ENCODE measurements at regions not wholly inside any gene's neighbourhood (a gene's known extent, or its start where the extent isn't known, plus 50 kb on each side); places are given as distances from the start of the nearest gene placed in this dataset.

DNA sequence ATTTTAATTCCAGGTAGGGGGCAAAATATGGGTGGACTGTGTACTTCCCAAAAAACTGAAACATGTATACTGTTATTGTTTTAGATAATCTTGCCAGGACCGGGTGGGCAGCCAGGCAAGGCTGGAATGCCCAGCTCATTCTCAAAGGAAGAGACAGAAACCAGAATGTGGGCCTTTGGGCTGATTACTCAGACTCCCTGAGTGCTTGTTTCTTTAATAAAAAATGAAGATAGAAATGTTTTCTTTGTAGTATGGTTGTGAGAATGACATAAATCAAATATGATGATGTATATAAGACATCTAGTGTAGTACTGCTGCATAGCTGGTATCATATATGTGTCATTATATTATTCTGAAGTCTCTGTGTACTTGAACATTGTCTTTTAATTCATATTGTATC lies 231.6 kb upstream of the NT5C1B start:
- Histone ChIP-seq H3K27ac (ENCODE audit: extremely low read depth, low read depth, low read length) (no peak overlapping the region), H3K4me3 (ENCODE audit: low read depth, low read length) (no peak overlapping the region), H3K4me1 (ENCODE audit: control insufficient read depth, insufficient read depth, low read length) (no peaks in the 10 kb centered on the region), H3K9me3 (ENCODE audit: control insufficient read depth, insufficient read depth, low read depth, low read length) (no peaks in the 10 kb centered on the region), H3K36me3 (ENCODE audit: control insufficient read depth in 2 of 2, insufficient read depth in 1 of 2, low read length in 2 of 2) (no peaks in the 10 kb centered on the region)
- POLR2A ChIA-PET: no interaction called here
- TF ChIP-seq ZNF146 (tag by site-specific recombination; IDR thresholded peaks at IDR 0.05): no peak
- TF ChIP-seq, protein P1, sequence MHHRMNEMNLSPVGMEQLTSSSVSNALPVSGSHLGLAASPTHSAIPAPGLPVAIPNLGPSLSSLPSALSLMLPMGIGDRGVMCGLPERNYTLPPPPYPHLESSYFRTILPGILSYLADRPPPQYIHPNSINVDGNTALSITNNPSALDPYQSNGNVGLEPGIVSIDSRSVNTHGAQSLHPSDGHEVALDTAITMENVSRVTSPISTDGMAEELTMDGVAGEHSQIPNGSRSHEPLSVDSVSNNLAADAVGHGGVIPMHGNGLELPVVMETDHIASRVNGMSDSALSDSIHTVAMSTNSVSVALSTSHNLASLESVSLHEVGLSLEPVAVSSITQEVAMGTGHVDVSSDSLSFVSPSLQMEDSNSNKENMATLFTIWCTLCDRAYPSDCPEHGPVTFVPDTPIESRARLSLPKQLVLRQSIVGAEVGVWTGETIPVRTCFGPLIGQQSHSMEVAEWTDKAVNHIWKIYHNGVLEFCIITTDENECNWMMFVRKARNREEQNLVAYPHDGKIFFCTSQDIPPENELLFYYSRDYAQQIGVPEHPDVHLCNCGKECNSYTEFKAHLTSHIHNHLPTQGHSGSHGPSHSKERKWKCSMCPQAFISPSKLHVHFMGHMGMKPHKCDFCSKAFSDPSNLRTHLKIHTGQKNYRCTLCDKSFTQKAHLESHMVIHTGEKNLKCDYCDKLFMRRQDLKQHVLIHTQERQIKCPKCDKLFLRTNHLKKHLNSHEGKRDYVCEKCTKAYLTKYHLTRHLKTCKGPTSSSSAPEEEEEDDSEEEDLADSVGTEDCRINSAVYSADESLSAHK (tag by site-specific recombination; IDR thresholded peaks at IDR 0.05): no peak
- TF ChIP-seq ZNF548 (tag by site-specific recombination; IDR thresholded peaks at IDR 0.05): no peak
- TF ChIP-seq ZNF16 (tag by site-specific recombination; IDR thresholded peaks at IDR 0.05; ENCODE audit: low read depth): no peak
- TF ChIP-seq, protein P2, sequence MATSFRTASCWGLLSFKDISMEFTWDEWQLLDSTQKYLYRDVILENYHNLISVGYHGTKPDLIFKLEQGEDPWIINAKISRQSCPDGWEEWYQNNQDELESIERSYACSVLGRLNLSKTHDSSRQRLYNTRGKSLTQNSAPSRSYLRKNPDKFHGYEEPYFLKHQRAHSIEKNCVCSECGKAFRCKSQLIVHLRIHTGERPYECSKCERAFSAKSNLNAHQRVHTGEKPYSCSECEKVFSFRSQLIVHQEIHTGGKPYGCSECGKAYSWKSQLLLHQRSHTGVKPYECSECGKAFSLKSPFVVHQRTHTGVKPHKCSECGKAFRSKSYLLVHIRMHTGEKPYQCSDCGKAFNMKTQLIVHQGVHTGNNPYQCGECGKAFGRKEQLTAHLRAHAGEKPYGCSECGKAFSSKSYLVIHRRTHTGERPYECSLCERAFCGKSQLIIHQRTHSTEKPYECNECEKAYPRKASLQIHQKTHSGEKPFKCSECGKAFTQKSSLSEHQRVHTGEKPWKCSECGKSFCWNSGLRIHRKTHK (tag by site-specific recombination; IDR thresholded peaks at IDR 0.05): no peak
- TF ChIP-seq KLF8 (tag by site-specific recombination; IDR thresholded peaks at IDR 0.05): no peak
- no peak for TF ChIP-seq ZNF521 (tag by site-specific recombination; IDR thresholded peaks at IDR 0.05)
- TF ChIP-seq ZNF785 (tag by site-specific recombination; IDR thresholded peaks at IDR 0.05): no peak
- TF ChIP-seq ZNF202 (tag by site-specific recombination; IDR thresholded peaks at IDR 0.05; ENCODE audit: borderline replicate concordance): no peak
- no peak for TF ChIP-seq MEIS1 (CRISPR knock-in tag; IDR thresholded peaks at IDR 0.05; ENCODE audit: borderline replicate concordance)
- TF ChIP-seq, protein P3, sequence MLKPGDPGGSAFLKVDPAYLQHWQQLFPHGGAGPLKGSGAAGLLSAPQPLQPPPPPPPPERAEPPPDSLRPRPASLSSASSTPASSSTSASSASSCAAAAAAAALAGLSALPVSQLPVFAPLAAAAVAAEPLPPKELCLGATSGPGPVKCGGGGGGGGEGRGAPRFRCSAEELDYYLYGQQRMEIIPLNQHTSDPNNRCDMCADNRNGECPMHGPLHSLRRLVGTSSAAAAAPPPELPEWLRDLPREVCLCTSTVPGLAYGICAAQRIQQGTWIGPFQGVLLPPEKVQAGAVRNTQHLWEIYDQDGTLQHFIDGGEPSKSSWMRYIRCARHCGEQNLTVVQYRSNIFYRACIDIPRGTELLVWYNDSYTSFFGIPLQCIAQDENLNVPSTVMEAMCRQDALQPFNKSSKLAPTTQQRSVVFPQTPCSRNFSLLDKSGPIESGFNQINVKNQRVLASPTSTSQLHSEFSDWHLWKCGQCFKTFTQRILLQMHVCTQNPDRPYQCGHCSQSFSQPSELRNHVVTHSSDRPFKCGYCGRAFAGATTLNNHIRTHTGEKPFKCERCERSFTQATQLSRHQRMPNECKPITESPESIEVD (tag by site-specific recombination; IDR thresholded peaks at IDR 0.05): no peak
- TF ChIP-seq ZNF473 (tag by site-specific recombination; IDR thresholded peaks at IDR 0.05): no peak
- TF ChIP-seq, protein P4, sequence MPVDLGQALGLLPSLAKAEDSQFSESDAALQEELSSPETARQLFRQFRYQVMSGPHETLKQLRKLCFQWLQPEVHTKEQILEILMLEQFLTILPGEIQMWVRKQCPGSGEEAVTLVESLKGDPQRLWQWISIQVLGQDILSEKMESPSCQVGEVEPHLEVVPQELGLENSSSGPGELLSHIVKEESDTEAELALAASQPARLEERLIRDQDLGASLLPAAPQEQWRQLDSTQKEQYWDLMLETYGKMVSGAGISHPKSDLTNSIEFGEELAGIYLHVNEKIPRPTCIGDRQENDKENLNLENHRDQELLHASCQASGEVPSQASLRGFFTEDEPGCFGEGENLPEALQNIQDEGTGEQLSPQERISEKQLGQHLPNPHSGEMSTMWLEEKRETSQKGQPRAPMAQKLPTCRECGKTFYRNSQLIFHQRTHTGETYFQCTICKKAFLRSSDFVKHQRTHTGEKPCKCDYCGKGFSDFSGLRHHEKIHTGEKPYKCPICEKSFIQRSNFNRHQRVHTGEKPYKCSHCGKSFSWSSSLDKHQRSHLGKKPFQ (tag by site-specific recombination; IDR thresholded peaks at IDR 0.05): no peak
- no peak for TF ChIP-seq ZXDB (tag by site-specific recombination; IDR thresholded peaks at IDR 0.05)
- no peak for TF ChIP-seq ZNF776 (tag by site-specific recombination; IDR thresholded peaks at IDR 0.05; ENCODE audit: borderline replicate concordance)
- CTCF ChIA-PET: no interaction called here

DNA sequence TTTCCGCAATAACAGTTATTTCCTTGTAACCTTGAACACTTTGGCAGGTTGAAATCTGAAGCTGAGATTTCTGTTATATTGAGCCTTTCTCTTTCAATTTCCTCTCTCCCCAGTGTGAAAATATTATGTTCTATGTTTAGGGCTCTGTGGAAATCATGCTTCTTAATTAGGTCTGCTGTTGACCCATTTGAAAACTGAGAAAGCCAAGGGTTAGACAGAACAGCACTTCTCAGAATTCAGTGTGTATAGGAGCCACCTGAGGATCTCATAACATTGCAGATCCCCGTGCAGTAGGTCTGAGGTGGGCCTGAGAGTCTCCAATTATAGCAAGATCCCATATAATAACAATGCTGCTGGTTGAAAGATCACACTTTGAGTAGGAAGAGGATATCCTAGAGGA lies 230.2 kb upstream of the NT5C1B start:
- Histone ChIP-seq H3K4me3 (ENCODE audit: low read depth, low read length) (no peak overlapping the region), H3K9me3 (ENCODE audit: control insufficient read depth, insufficient read depth, low read depth, low read length) (no peaks in the 10 kb centered on the region), H3K4me1 (ENCODE audit: control insufficient read depth, insufficient read depth, low read length) (no peaks in the 10 kb centered on the region), H3K27ac (ENCODE audit: extremely low read depth, low read depth, low read length) (no peak overlapping the region), H3K36me3 (ENCODE audit: control insufficient read depth in 2 of 2, insufficient read depth in 1 of 2, low read length in 2 of 2) (no peaks in the 10 kb centered on the region)
- ChIA-PET CTCF (interaction anchor here (0.6 kb wide), 1 partner anchor 635 kb away, joined by 6 read pairs; no protein-coding TSS in a partner anchor), POLR2A (no interaction called here)
- TF ChIP-seq, protein P5, sequence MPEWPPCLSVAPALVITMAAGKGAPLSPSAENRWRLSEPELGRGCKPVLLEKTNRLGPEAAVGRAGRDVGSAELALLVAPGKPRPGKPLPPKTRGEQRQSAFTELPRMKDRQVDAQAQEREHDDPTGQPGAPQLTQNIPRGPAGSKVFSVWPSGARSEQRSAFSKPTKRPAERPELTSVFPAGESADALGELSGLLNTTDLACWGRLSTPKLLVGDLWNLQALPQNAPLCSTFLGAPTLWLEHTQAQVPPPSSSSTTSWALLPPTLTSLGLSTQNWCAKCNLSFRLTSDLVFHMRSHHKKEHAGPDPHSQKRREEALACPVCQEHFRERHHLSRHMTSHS (tag by site-specific recombination; IDR thresholded peaks at IDR 0.05): no peak
- no peak for TF ChIP-seq HOXC10 (CRISPR knock-in tag; IDR thresholded peaks at IDR 0.05)
- TF ChIP-seq ZNF404 (tag by site-specific recombination; IDR thresholded peaks at IDR 0.05): no peak
- no peak for TF ChIP-seq GLI4 (tag by site-specific recombination; IDR thresholded peaks at IDR 0.05)
- TF ChIP-seq ZNF221 (tag by site-specific recombination; IDR thresholded peaks at IDR 0.05; ENCODE audit: borderline replicate concordance): no peak
- TF ChIP-seq, protein P6, sequence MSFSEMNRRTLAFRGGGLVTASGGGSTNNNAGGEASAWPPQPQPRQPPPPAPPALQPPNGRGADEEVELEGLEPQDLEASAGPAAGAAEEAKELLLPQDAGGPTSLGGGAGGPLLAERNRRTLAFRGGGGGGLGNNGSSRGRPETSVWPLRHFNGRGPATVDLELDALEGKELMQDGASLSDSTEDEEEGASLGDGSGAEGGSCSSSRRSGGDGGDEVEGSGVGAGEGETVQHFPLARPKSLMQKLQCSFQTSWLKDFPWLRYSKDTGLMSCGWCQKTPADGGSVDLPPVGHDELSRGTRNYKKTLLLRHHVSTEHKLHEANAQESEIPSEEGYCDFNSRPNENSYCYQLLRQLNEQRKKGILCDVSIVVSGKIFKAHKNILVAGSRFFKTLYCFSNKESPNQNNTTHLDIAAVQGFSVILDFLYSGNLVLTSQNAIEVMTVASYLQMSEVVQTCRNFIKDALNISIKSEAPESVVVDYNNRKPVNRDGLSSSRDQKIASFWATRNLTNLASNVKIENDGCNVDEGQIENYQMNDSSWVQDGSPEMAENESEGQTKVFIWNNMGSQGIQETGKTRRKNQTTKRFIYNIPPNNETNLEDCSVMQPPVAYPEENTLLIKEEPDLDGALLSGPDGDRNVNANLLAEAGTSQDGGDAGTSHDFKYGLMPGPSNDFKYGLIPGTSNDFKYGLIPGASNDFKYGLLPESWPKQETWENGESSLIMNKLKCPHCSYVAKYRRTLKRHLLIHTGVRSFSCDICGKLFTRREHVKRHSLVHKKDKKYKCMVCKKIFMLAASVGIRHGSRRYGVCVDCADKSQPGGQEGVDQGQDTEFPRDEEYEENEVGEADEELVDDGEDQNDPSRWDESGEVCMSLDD (tag by site-specific recombination; IDR thresholded peaks at IDR 0.05): no peak
- TF ChIP-seq, protein P7, sequence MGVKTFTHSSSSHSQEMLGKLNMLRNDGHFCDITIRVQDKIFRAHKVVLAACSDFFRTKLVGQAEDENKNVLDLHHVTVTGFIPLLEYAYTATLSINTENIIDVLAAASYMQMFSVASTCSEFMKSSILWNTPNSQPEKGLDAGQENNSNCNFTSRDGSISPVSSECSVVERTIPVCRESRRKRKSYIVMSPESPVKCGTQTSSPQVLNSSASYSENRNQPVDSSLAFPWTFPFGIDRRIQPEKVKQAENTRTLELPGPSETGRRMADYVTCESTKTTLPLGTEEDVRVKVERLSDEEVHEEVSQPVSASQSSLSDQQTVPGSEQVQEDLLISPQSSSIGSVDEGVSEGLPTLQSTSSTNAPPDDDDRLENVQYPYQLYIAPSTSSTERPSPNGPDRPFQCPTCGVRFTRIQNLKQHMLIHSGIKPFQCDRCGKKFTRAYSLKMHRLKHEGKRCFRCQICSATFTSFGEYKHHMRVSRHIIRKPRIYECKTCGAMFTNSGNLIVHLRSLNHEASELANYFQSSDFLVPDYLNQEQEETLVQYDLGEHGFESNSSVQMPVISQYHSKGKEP (tag by site-specific recombination; IDR thresholded peaks at IDR 0.05): no peak
- no peak for TF ChIP-seq ZNF664 (tag by site-specific recombination; IDR thresholded peaks at IDR 0.05)
- no peak for TF ChIP-seq ZNF266 (tag by site-specific recombination; IDR thresholded peaks at IDR 0.05; ENCODE audit: low read depth)

All from HEK293 (cell line).